WTC11 (cell line): ENCODE measurements at regions not wholly inside any gene's neighbourhood (a gene's known extent, or its start where the extent isn't known, plus 50 kb on each side); places are given as distances from the start of the nearest gene placed in this dataset.

Source experiments
- ESRRA ChIP-seq: sonication (generic); formaldehyde crosslinking; IDR thresholded peaks from 2 replicates; pipeline ENCODE4 v1.8.1; 2022; ENCODE audit warnings: mild to moderate bottlenecking, missing genetic modification reagents, borderline replicate concordance
- FOXJ3 ChIP-seq: sonication (generic); formaldehyde crosslinking; IDR thresholded peaks from 2 replicates; pipeline ENCODE4 v1.9.0; 2021; ENCODE audit warnings: missing genetic modification reagents, mild to moderate bottlenecking, borderline replicate concordance
- JUN ChIP-seq: sonication (generic); formaldehyde crosslinking; IDR thresholded peaks from 2 replicates; pipeline ENCODE4 v1.8.0; 2023; ENCODE audit warnings: mild to moderate bottlenecking, missing genetic modification reagents
- MXD4 ChIP-seq: fragments of 250-450 bp; sonication (Bioruptor Pico); IDR thresholded peaks from 2 replicates; pipeline ENCODE4 v1.8.0; 2021; ENCODE audit warnings: mild to moderate bottlenecking, moderate library complexity, borderline replicate concordance
- NFYB ChIP-seq: sonication (generic); formaldehyde crosslinking; conservative IDR thresholded peaks from 2 replicates; pipeline ENCODE4 v1.8.0; 2022; ENCODE audit warnings: low read depth, missing genetic modification reagents
- SMAD4 ChIP-seq: sonication (generic); formaldehyde crosslinking; IDR thresholded peaks from 2 replicates; pipeline ENCODE4 v1.8.0; 2022; ENCODE audit warnings: mild to moderate bottlenecking, missing genetic modification reagents
- TCF7 ChIP-seq: sonication (generic); formaldehyde crosslinking; IDR thresholded peaks from 2 replicates; pipeline ENCODE4 v1.8.0; 2022; ENCODE audit warnings: mild to moderate bottlenecking, low read depth, missing genetic modification reagents, moderate library complexity
- ZNF121 ChIP-seq: sonication (generic); formaldehyde crosslinking; IDR thresholded peaks from 2 replicates; pipeline ENCODE4 v1.8.0; 2023; ENCODE audit warnings: missing genetic modification reagents
- TF ChIP-seq, protein P1 (sequence below): fragments of 200-600 bp; IDR thresholded peaks from 2 replicates; pipeline ENCODE4 v1.8.0; 2022; ENCODE audit warnings: antibody characterized with exemption
- TF ChIP-seq, protein P2 (sequence below): sonication (generic); formaldehyde crosslinking; IDR thresholded peaks from 2 replicates; pipeline ENCODE4 v1.8.0; 2022; ENCODE audit warnings: mild to moderate bottlenecking, missing genetic modification reagents

DNA sequence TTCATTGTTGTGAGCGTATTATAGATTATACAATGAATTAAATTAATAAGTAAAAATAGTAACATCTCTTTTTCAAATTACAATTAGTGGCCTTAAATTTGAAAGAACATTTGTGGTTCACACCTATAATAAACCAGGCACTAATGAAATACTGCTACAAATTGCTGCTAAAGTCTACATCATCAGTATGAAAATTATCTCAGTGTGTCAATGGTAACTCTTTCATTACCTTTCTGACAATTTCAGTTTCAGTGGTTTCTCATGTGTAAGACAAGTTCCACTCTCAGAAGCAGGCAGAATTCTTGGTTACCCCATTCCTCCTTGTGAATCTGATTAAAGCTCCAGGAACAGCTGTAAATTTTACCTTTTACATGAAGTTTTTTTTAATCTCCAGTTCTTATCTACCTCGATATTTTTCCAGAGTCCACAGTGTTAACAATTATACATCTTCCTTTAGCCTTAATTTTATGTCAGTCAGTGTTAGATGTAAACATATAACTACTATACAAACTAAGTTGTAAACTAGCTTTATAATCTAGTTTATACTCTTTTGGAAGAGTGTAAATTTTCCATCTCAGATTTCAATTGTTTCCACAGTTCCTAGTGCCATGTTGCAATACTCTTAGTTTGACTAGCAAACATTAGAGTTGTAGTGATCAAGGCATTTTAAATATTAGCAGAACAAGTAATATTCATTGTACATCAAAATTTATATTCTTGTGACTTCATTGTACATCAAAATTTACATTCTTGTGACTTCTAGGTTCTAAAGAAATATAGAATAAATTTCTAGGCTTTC lies 1038.4 kb downstream of the EPHA7 start:
- TF ChIP-seq, protein P1, sequence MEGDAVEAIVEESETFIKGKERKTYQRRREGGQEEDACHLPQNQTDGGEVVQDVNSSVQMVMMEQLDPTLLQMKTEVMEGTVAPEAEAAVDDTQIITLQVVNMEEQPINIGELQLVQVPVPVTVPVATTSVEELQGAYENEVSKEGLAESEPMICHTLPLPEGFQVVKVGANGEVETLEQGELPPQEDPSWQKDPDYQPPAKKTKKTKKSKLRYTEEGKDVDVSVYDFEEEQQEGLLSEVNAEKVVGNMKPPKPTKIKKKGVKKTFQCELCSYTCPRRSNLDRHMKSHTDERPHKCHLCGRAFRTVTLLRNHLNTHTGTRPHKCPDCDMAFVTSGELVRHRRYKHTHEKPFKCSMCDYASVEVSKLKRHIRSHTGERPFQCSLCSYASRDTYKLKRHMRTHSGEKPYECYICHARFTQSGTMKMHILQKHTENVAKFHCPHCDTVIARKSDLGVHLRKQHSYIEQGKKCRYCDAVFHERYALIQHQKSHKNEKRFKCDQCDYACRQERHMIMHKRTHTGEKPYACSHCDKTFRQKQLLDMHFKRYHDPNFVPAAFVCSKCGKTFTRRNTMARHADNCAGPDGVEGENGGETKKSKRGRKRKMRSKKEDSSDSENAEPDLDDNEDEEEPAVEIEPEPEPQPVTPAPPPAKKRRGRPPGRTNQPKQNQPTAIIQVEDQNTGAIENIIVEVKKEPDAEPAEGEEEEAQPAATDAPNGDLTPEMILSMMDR: no peak
- TF ChIP-seq TCF7 (CRISPR knock-in tag) (no peak), SMAD4 (CRISPR knock-in tag) (no peak), ESRRA (no peak), NFYB (CRISPR knock-in tag) (no peak), ZNF121 (CRISPR knock-in tag) (no peak), FOXJ3 (CRISPR knock-in tag) (no peak), JUN (CRISPR knock-in tag) (no peak), MXD4 (CRISPR knock-in tag) (no peak)
- TF ChIP-seq, protein P2, sequence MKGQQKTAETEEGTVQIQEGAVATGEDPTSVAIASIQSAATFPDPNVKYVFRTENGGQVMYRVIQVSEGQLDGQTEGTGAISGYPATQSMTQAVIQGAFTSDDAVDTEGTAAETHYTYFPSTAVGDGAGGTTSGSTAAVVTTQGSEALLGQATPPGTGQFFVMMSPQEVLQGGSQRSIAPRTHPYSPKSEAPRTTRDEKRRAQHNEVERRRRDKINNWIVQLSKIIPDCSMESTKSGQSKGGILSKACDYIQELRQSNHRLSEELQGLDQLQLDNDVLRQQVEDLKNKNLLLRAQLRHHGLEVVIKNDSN (CRISPR knock-in tag): no peak
